Frontal cortex (tissue), 3 donors: ENCODE measurements at regions not wholly inside any gene's neighbourhood (a gene's known extent, or its start where the extent isn't known, plus 50 kb on each side); places are given as distances from the start of the nearest gene placed in this dataset.

Source experiments
- DNase-seq, 2 donors: peaks; one replicate each; pipeline ENCODE4 v3.0.0; 2012; ENCODE audit warnings: low spot score in 2 of 2
- FAIRE-seq: peaks from 2 replicates; lab custom pipeline; 2012; peaks lifted over from hg19 to GRCh38; lab: Jason Lieb, UNC
- donor health status: control.
- donor health status: control.
- donor health status: control.

DNA sequence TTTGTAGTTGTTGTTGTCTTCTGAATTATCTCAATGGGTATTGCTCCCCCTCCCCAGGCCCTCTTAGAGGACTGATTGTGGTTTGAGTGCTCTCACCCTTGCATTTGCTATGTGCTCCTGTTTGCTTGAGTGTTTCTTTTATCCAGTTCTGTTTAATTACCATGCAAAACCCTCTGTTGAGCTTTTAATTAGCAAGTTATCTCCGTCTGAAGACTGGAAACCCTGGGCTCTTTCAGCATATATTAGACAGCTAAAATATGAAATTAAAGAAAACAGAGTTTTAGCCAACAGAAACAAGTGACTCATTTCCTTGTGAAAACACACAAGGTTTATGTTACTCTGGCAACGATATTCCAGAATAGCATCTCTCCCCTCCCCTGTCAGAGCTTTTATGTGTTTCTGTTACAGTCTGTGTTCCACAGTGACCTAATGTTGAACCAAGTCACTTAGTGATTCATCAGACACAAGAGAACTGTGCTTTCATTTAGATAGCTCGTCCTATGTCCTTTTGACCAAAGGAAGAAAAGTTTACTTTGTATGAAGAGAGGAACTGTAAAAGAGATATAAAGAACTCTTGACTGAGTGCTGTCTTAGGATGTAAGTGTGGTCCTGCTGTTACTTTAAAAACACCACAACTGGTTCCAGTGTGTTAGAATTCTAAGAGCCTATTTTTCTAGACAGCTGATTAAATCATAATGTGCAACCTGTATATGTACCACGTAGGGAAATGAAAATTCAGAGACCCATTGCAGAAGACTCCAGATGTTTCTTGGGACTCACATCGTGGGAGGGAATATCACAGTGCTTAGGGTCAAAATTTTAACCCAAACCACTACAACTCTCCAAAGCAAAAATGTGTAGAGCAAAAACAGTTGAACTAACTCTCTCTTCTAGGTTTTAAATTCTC, 172.8 kb upstream of the RBMS1 start:
- peak in 1 of 2 donors; percentile 30 for DNase-seq
- no peak for FAIRE-seq

DNA sequence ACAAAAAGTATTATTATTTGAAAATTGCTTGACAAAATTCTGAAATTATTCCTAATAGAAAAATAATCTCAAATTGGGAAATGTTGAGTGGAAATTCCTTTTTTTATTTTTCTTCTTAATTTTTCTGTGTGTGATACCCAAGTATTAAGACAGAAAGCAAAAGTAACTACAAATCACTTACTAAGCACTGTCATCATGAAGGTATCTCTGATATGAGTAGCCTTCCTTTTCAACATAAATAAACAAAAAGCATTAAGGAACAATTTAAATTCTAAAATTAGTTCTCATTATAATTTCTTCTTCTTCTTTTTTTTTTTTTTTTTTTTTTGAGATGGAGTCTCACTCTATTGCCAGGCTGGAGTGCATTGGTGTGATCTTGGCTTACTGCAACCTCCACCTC, 174.2 kb upstream of the RBMS1 start:
- FAIRE-seq (no peak), DNase-seq (no peak)

DNA sequence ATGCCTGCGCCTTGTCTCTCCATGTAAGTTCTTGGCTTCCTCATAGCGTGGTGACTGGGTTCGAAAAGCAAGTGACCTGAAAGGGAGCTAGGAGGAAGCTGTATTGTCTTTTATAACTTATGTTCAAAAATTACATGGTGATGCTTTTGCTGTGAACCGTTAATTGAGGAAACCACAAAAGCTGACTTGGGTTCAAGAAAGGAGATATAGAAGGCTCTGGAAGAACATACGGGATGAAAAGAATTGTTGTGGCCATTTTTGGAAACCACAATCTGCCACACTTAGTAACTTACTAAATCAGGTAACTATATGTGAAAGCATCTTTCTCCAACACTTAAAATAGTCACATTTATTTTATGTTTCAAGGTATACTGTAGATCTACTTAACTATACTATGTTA, 177.0 kb upstream of the RBMS1 start:
- no peak for FAIRE-seq
- DNase-seq: no peak

DNA sequence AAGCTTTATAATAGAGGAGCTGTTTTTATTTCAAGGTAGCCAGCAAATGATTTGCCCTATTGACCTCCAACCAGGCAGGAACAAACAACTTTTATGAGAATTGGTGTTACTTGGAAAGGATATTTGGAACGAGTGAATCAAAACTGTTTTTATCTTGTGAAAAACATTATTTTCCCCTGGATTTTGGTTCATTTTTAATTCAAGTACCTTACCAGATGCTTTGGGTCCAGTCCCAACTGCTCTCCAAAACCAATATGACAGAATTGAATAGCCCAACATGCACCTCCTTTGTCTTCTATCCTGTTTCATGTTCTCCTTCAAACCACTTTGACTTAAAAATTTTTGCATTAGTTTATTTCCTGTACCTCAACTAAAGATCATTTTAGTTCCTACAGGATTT, 178.6 kb upstream of the RBMS1 start:
- FAIRE-seq (no peak), DNase-seq (no peak)

DNA sequence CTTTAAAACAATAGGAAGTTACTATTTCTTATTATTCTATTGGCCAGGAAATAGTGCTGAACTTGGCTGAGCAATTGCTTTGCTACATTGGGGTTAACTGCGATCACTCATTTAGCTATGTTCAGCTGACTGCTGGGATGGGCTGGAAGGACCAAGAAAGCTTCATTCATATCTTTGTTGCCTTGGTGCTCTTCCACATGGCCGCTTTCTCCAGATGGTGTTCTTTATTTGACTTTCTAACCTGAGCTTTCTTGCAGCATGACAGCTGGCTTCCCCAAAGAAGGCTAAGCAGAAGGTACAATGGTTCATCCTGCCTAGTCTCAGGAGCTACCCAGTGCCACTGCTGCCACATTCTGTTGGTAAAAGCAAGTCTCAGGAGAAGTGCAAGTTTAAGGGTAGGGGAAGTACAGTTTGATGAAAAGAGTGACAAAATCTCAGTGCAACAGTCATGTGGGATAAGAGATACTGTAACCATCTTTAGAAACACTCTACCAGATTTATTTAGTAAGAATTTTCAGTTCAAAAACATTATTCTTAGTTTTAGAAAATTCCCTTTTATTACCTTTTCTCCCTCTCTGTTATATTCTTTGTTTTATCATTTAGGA, 180.6 kb upstream of the RBMS1 start:
- DNase-seq (no peak), FAIRE-seq (no peak)

DNA sequence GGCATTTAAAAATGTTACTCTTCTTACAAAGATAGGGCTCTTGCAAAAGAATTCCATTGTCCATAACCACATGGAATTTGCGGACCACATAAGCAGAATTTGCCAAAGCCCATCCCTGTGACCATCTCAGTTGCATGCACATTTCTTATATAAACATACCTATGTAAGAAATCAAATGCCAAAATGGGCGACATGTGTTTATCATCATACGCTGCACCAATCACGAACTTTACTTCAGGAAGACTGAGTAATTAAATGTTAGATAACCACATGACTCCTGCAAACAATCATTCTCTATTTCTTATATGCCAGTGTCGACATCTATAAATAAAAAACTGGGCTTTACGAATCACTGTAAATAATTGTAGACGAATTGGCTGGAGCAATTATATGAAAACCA, 186.1 kb upstream of the RBMS1 start:
- FAIRE-seq (no peak), DNase-seq (no peak)

DNA sequence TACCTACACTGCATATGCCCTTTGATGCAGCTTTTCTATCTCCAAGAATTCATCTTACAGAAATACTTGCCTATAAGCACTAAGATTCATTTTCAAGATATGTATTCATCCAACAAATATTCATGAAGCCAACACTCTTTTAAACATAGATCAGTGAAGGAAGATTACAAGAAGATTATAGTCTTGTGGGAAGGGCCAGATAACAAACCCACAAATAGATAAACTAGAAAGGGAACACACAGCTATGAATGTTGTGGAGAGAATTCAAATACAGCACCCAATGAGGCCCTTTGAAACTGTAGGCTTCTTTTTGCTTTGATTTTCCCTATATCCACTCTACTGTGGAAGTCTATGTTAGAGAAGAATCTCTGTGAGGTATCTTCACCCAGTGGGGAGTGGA, 186.7 kb upstream of the RBMS1 start:
- FAIRE-seq (no peak), DNase-seq (no peak)

DNA sequence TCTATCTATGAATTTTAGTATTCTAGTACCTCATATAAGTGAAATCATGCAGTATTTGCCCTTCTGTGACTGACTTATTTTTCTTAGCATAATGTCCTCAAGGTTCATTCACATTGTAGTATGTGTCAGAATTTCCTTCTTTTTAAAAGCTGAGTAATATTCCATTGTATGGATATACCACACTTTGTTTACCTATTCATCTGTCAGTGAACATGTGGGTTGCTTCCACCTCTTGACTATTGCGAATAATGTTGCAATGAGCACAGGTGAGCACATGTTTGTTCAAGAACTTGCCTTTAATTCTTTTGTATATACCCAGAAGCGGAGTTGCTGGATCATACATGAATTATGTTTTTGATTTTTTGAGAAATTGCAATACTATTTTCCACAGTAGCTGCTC, 187.4 kb upstream of the RBMS1 start:
- FAIRE-seq: no peak
- DNase-seq: no peak

DNA sequence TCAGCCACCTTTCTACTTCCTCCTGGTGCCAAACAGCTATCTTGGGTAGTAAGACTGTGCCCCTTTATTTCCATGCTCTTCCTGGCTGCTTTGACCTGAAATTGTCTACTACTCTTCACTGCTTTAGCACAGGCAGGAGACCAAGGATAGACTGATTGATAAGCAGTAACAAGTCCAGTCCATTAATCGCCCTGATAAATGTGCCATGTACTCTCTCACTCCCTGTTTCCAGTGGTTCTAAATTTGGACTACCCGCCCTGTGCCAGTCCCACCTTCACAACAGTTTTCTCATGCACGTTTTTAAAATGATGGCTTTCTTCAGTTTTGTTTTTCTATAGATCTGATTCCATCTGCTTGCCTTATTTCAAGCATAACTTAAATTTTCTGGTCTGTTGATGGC, 189.6 kb upstream of the RBMS1 start:
- FAIRE-seq: no peak

DNA sequence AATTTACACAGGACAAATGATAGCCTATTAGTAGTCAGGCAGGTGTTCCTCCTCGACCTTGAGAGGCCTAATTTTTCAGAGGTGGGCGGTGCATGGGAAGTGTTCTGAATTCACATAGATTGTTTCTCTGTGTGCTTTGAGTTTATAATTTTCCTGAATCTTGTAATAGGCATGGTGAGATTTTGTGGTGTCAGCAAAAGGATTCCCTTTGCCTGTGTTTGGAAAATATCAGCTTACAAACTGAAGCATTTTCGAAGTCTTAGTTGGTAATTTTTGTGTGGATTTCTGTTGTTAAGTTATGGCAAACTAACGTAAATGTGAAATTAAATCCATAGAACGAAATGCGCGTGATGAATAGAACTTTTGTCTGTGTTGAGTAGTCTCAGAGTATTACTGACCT, 194.0 kb upstream of the RBMS1 start:
- DNase-seq: no peak
- no peak for FAIRE-seq

More for the DNA sequence above, 189.6 kb upstream of the RBMS1 start:
- DNase-seq: no peak

DNA sequence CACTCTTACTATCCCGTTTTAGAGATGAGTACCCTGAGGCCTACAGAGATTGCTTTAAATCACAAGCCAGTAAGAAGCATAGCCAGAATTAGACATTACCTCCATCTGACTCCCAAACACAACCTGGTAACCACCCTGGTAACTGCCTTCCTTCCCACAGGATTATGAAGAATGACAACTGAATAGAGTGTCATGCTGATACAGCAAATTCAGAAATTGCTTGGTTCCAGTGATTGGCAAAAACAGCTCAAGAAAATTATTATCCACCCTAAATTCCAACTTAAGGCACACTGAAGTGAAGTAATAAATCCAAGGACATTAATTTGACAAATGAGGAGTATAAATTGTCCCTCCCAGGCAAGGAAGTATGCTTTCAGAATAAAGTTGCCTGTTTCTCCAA, 195.8 kb upstream of the RBMS1 start:
- no peak for DNase-seq
- FAIRE-seq: no peak

DNA sequence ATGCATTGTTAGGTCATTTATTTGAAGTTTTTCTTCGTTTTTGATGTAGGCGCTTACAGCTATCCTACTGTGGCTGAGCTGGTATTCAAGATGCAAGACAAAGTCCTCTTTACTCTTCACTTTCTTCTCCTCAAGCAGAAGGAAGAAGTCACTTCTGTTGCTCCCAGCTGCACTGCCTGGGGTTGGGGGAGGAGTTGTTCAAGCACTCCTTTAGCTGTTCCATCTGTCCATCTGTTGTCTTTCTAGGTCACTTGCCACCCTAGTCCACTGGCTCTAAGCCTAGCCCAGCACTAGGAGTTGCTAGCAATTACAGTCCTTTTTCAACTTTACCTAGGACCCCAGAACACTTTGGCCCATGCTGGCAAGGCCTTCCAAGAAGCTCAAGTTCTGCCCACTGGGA, 200.6 kb upstream of the RBMS1 start:
- FAIRE-seq (no peak), DNase-seq (no peak)

DNA sequence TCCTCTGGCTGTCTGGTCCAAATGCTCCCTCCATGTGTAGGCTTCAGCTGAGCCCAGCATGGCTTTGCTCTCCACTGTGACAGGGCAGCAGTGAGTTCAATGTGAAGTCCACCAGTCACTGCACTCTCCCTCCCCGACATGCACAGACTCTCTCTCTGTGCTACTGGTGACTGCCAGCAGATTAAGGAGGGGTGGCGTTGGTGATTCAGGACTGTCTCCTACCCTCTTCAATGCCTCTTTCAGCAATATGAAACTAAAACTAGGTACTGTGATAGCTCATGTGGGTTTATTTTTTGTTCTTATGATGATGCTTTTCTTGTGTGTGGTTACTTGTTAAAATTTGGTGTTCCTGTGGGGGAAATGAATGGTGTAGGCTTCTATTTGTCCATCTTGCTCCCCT, 201.0 kb upstream of the RBMS1 start:
- no peak for FAIRE-seq
- no peak for DNase-seq

DNA sequence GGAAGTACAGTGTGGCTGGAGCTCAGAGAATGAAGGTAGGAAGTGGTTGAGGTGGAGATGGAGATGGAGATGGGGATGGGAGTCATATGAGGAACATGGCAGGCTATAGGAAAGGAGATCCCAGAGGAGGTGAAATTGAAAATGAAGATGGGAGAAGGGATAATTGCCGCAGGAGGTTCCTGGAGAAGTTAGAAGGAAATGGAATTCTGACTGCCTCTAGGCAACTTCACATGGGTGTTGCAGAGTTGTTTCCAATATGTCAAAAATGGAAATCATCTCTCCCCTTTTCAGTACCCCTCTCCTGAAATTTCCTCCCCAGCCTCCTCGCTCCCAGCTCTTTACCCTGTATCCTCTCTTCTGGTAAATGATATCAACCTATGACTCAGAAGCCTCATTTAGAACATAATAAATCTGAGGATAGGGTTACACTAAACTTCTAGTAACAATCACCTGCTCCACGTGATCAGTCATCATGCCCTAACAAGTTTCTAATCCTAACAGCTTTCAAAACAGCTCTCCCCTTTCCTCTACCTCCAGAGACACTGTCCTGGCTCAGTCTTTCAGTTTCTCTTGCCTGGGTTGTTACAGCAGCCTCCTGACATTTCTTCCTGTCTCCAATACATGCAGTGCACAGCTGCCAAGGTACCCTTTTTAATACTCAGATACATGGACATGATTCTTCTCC, 201.9 kb upstream of the RBMS1 start:
- FAIRE-seq (no peak), DNase-seq (no peak)

DNA sequence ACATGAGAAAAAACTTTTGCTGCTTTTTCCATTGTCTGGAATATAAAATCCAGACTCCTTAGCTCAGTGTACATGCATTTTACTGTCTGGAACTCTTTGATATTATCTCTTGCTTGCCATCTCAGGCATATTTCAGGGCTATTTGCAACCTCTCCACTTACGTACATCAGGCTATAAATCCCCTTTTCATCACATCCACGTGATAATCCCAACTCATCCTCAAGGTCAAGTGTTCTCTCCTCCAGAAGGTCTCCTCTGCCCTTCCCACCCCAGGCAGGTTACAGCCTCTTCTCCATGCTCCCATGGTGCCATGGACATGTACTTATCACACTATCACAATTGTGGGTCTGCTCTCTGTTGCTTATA, 202.5 kb upstream of the RBMS1 start:
- FAIRE-seq: no peak
- no peak for DNase-seq

DNA sequence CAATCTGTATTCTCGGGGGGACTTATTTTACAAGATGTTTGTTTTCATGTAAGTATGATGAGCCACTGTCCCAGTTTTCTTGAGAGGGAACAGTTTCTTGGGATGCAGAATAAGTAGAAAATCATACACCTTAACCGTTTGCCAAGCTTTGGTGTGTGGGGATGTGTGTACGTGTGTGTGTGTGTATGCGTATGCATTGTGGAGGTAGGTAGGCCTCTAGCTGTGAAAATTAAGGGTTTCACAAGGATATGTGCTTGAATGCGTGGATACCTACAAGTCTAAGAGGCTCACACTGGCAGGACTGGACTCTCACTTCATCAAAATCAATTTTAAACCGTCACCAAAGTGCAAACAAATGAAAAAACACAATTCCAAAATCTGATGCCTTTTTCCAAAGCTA, 204.2 kb upstream of the RBMS1 start:
- FAIRE-seq (no peak), DNase-seq (no peak)

DNA sequence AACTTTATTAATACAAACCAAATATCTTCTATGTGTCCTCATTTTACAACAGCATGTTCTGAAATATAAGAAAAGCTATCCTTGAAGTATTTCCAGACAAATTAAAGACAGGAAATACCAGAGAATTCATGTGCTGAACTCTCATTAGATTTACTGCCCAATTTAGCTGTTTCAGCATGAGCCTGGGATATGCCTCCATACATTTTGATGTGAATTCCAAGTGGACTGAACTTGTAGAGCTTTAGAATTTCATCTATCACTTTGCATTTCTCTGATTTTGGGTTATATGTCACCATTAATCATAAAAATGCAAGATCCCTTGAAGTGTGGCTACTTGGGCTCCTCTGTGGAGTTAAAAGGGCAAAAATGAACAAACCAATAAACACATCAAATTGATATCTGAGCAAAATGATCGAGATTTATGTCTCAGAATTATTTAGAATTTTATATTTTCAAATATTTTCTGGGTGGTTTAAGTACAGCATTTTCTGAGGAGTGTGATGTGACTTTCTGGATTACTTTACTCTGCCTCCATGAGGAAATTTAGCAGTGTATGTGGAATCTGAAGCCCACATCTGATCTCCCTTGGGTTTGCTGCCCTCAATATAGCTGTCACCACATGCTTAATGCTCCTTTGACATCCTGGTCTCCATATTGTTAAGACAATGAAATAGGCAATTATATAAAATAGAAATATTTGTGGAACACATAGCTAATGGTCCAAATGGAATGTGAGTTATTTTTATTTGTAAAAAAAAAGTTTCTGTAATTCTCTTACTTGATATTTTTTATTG, 206.6 kb upstream of the RBMS1 start:
- no peak for FAIRE-seq
- DNase-seq: no peak

DNA sequence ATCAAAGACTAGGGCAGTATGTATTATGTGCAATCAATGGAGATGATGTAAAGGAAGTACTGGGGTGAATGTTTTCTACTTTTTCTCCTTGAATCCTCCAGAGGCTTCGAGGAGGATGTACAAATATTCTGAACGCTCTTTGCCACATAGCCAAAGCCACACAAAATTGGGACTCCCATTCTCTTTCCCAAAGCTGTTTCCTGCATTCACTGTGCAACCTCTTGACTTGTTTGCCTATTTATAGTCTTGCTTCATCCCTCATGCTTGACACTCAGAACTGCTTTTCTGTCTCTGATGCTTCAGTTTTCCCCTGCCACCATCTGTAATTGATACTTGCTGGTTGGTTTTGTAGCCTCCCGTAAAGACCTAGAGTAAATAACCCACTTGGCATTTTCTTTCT, 208.2 kb upstream of the RBMS1 start:
- FAIRE-seq (no peak), DNase-seq (no peak)

DNA sequence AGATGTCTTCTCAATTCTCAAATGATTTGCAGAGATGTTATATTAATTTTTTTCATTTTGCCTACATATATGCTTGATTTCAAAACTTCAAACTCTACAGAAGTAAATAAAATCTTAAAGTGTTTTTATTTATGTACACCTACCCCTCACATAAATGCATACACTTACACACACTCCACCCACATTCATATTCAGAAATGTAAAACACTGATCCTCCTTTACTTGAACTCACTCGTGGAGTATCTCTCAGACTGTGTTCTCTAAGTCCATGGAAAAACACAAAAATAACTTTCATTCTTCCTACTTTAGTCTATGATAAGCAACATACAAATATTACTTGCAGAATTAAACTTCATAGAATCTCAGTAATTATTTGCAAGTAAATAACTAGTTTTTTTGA, 209.1 kb upstream of the RBMS1 start:
- no peak for DNase-seq
- FAIRE-seq: no peak
